ENCODE measurements at regions not wholly inside any gene's neighbourhood (a gene's known extent, or its start where the extent isn't known, plus 50 kb on each side); places are given as distances from the start of the nearest gene placed in this dataset.

DNA sequence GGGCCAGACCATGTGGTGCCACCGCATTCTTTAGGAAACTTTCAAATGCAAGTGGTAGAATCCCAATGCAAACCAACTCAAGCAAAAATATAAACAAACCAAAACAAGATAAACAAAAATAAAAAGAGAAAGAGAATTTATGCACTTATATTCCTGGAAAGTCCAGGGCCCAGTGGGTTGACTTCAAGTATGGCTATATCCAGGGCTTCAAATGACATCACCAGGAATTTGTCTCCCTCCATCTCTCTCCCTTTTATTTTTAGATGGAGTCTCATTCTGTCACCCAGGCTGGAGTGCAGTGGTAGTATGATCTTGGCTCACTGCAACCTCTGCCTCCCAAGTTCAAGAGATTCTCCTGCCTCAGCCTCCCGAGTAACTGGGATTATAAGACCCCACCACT lies 56.1 kb upstream of the PNRC1 start:
- no peak for TF ChIP-seq CTCF (IDR thresholded peaks at IDR 0.05)
- TF ChIP-seq POLR2A (IDR thresholded peaks at IDR 0.05), result no peak
